HG02840 (cell line): ENCODE measurements at regions not wholly inside any gene's neighbourhood (a gene's known extent, or its start where the extent isn't known, plus 50 kb on each side); places are given as distances from the start of the nearest gene placed in this dataset.
"Not testable (repeated sequence)": the region's sequence is repeated elsewhere in the genome, so short reads cannot be mapped to it uniquely, and the experiment has no call there.

Experiments used
- ATAC-seq: cut with Tn5 transposase; IDR thresholded peaks from one replicate; pipeline ENCODE4 v1.9.1; 2021; ENCODE audit warnings: mild to moderate bottlenecking, moderate library complexity, moderate number of reproducible peaks; ENCODE audit not compliant: unreplicated experiment, low FRiP score

DNA sequence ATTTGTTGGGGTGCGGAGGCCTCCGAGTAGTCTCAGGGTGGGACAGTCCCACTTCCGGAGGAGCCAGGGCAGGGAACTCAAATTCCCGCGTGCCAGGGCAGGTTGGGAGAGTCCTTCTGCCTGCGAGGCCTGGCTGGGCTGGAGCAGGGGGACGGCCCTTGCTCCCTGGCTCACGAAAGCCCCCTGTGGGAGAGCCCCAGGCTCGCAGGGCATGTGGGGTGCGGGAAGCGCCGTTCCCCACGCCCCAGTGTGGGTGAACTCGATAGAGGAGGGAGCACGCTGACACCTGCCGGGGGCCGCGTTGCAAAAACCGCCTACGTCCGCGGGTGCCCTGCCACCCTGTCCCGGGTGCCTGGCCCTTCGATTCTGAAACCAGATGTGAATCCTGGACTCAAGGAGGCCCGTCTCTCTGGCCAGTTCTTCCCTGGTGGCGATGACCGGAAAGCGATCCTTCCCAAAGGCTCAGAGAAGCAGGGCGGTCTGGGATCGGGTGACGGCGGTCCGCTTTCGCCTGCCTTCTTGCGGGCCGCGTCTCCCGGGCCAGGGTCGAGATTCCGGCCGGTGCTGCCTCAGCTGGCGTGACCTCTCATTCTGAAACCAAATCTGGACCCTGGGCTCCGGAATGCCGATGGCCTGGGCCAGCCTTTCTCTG is 1846.5 kb upstream of the DEFB115 start:
- ATAC-seq: no peak

DNA sequence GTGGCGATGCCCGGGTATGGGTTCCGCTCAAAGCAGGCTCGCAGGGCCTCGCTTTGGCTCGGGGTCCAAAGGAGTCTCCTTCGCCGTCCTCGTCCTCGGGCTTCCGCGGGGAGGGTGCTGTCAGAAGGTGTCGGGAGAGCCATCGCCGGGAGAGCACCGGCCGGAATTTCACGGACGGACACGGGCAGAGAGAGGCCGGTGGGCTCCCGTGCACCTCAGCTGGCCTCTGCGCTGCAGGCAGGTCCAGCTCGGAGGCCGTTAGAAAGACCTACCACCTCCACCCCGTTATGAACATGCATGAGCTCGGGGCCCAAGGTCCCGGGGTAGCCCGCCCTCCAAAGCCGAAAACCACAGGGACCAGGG is 1846.0 kb upstream of the DEFB115 start:
- not testable (repeated sequence) for ATAC-seq

DNA sequence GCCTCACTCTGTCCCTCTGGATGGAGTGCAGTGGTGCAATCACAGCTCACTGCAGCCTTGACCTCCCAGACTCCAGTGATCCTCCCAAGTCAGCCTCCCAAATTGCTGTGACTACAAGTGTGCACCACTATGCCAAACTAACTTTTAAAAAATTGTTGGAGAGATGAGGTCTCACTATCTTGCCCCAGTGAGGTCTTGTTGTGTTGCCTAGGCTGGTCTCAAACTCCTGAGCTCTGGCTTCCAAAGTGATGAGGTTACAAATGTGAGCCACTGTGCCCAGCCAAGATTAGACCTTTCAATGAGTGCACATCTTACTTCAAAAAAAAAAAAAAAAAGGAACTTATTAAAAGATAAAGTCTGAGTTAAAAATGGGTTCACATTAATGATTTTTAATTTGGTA is 1838.1 kb upstream of the DEFB115 start:
- ATAC-seq: no peak

DNA sequence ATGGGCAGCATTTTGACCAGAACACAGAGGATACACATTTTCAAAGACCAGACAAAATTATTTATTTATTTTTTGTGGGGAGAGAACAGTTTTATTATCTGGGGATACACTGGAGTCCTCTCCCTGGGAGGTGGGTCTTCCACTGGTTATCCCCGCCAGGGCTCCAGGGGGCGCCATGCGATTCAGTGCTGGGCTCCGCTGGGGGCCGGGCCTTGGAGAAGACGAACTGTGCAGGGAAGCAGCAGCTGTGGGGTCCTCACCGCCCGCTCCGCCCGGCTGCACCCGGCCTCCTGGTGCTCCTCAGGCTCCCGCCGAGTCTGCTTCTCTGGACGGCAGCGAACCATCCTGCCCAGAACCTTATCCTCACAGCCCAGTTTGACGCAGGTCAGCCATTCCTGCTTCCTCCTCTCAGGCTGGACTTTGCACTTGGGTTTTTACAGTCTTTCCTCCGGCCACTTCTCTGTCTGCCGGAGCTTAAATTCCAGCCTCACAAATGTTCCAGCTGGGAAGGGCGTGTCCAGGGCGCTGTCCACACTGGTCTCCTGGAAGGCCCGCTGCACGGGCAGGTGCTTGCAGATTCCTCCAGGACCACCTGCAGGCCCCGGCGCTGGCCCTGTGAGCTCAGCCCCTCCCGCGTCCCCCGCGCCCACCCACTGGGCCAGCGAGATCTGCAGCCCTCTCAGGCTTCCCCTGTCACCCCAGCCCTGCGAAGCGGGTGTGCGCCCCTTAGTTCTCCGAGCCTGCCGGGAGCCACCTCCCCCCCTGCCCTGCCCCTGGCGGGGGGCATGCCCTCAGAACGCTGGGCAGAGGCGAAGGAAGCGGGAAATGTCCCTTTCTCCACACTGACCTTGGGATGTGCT is 1830.0 kb upstream of the DEFB115 start:
- no peak for ATAC-seq

DNA sequence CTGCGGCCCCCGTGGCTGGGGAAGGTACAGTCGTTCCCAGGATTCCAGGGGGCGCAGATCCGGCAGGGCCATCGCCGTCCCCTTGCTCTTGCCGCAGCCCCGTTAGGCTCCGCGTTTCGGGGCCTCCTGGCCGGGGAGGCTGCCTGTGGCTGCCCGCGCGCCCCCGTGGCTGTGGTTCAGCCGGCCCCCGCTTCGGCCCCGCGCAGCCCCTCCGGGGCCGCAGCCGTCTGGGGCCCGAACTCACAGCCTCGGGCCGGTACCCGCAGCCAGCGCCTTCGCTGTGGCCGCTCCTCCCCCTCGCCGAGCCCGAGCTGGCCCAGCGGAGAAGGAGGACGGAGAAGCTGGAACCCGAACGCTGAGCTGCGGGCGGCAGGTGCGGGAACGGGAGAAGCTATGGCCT is 1826.9 kb upstream of the DEFB115 start:
- no peak for ATAC-seq

DNA sequence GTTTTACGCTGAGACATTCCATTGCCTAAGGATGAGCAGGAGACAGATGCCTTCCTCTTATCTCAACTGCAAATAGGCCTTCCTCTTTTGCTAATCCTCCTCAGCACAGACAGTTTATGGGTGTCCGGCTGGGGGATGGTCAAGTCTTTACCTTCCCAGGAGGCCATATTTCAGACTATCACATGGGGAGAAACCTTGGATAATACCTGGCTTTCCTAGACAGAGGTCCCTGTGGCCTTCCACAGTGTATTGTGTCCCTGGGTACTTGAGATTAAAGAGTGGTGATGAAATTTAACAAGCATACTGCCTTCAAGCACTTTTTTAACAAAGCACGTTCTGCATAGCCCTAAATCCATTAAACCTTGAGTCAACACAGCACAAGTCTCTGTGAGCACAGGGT is 1816.7 kb upstream of the DEFB115 start:
- not testable (repeated sequence) for ATAC-seq

DNA sequence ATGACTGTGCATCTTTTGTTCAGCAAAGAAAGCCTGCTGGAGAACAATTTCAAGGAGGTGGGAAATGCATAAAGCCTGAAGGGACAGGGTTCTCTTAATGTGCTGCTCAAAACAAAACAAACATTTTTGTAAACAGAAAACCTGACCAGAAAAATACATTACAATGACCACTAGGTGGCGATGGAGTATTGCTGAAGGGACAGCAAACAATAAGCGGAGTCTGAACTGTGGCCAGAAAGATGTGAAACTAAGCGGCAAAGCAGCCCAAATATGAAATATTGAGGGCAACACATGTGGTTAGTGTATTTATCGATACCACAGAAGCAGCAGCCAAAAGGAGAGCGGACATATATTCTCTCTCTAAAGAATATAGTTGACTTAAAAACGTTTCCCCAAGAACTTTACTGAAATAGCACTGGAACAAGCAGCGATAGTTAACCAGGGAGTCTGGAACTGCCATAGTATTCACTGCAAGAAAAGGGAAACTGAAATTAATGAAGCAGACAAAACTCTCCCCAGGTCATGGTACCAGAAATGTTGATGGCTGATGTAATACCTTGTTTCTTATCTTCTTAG is 1814.2 kb upstream of the DEFB115 start:
- not testable (repeated sequence) for ATAC-seq

DNA sequence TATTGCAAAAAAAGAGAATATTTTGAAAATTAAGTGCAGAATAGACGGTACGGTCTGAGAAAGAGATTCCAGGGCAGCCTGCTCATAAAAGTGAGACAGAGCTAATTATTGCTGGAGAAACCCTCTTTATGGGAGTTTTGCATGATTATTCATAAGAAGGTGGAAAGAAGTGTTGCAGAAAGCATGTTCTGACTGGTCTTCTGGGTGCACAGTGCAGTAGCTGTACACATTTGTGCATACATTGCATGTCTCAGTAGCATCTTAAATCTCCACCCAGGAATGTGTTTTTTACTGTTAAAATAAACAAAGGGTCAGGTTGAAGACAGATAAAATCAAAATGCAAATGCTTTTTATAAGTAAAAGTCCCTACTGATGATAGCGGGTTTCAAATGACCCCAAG is 1813.6 kb upstream of the DEFB115 start:
- ATAC-seq: peak; percentile 90

DNA sequence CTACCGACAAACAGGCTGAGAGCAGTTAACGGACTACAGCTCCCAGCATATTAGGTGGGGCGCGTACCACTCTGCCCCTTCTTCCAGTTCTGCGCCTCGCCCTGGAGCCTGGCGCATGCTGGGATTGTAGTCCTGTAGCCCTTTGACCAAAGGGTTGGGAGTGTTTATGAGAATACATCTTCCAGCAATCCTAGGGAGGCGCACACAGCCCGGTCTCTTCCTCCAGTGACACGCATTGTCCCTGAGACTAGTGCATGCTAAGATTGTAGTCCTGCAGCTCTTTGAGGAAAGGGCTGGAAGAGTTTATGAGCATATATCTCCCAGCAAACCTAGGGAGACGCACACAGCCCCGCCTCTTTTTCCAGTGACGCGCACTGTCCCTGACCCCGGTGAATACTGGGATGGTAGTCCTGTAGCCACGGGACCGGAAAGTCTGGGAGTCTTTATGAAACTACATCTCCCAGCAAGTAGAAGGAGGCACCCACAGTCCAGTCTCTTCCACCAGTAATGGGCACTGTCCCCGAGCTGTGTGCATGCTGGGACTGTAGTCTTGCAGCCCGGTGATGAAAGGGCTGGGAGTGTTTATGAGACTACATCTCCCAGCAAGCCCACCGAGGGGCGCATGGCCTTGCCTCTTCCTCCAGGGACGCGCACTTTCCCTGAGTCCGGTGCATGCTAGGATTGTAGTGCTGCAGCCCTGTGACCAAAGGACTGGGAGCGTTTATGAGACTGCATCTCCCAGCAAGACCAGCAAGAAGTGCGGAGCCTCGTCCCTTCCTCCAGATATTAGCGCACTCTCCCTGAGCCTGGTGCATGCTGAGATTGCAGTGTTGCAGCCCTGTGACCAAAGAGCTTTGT is 1812.2 kb upstream of the DEFB115 start:
- not testable (repeated sequence) for ATAC-seq

DNA sequence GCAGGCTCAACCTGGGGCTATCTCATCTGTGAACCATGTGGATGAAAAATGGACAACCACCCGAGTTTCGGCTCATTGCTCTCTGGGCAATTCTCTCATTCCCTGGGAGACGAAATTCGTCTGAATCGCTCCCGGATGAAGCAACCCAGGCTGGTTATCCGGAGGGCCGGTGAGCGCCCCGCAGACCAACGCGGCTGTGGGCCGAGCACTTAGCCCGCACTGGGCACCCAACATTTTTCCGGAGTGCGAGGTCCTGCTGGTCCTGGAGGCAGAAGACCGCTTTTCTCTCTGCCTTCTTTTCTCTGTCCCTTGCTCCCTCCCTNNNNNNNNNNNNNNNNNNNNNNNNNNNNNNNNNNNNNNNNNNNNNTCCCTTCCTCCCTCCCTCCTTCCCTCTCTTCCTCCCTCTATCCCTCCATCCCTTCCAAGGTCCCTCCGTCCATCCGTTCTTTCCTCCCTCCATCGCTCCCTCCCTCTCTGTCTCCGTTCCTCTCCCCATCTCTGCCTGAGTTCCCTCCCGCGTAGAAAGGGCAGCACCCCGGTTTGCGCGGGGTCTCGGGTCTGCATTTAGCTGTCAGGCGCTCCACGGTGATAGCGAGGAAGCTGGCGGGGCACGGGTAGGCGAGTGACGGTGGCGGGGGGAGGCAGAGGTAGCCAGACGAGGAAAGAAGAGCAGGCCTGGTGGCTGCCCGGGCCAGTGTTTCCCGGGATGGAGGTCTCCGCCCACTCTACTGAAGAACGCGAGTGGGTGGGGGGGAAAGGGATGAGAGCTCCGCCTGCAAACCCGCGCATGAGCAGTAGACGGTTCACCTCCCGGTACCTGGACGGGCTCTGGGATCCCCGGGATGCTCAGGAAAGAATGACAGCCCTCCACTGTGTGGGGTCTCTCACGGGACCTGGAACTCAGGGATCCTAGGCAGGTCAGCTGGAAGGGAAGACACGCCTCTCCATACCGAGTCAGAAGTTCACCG is 1809.7 kb upstream of the DEFB115 start:
- not testable (repeated sequence) for ATAC-seq

DNA sequence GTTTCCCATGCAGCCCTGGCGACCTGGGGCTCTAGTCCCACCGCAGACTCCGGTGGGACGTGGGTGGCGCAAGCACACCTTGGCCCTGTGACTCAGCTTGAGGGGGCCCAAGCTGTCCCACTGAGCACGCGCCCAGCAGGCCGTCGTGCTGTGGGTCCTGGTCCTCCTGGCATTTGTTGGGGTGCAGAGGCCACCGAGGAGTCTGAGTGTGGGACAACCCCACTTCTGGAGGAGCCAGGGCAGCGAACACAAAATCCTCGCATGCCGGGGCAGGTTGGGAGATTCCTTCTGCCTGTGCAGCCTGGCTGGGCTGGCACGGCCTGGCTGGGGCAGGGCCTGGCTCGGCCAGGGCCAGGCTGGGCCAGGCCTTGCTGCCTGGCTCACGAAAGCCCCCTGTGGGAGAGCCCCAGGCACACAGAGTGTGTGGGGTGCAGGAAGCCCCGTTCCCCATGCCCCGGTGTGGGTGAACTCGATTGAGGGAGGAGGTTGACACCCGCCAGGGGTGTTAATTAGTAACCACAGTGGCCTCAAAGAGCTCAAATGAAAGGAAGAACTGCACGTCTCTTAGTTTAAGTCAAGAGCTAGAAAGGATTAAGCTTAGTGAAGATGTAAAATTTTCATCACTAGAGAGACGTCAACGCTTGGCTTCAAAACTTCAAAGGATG is 1808.5 kb upstream of the DEFB115 start:
- no peak for ATAC-seq

DNA sequence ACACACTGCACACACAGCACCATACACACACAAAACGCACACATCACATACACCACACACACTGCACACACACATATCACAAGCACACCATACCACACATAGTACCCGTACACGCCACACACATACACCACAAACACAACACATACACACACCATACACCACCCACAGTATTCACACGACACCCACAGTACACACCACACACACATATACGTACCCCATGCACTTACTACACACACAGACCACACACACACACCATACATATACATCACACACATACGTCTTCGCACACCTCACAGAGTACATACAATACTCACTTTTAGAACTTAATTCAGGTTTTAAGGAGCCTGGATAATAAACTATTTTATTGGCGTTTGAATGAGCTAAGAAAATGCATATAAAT is 1805.3 kb upstream of the DEFB115 start:
- ATAC-seq: no peak

DNA sequence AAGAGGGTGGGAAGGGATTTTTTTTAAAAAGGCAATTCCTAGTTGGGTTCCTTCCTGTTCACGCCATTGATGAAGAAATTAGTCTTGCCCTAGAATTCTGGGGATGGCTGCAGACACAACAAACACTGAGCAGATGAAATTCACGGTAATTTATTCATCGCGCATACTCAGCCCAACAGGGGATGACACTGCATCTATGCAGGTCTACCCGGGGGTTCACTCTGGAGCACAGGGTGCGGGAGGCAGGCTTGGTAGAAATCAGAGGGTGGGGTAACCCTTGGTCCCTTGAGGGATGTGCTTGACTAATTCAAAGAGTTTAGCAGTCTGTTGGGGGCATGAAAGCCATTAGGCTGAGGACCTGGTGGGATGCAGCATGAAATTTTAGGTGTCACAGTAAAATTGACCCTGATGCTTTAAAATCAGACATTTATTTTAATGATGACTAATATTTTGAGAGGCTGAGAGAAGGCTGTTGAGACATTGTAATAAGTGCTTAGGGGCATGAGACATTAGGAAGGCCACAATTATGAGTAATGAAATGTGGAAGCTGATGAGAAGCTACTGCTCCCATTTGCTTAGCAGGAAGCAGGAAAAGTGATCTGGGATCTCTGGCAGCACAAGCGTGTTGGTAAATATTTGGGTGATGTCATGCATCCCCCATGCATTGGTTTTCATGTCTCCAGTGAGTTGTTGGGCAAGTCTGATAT is 1800.3 kb upstream of the DEFB115 start:
- ATAC-seq: not testable (repeated sequence)

DNA sequence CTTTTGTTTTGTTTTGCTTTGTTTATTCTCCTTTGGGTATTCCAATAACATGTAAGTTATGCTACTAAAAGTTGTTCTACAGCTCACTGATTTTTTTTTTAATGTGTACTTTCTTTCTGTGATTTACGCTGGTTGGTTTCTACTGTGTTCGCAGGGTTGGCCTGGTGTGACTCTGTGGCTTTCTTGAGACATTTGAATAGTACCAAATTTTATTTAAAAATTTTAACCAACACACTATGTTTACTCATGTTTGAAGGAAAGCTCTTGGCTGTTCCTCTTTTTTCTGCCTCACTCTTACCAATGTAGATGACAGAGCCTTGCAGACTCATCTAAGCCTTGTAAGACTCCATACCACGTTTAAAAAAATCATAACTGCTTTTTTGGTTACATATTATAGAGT is 1784.9 kb upstream of the DEFB115 start:
- ATAC-seq: no peak

DNA sequence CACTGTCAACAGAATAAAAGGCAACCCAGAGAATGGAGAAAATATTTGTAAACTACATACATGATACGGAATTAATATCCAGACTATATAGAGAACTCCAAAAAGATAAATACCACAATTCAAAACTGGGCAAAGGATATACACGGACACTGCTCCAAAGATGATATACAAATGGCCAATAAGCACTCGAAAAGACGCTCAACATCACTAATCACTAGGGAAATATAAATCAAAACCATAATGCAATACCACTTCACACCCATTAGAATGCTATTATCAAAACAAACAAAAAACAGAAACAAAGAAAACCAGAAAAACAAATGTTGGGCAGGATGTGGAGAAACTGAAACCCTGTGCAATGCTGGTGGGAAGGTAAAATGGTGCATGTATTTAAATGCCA is 1764.6 kb upstream of the DEFB115 start:
- ATAC-seq: not testable (repeated sequence)

DNA sequence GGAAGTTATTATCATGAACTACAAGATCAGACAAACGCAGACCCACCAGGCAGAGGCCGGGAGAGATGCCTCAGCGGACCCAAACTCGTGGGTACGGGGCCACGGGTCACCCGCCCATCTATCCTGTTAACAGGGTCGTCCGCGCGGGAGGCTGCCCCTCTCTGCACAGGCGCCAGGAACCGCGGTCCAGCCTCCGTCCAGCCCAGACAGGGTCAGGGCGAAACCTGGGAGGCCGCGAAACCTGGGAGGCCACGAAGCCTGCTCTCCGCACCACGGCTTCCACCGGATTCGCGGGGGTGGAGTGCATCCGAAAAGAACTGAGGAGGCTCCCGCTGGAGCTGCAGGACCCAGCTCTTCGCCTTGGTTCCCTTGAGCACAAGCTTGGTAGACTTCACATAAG is 1760.7 kb upstream of the DEFB115 start:
- not testable (repeated sequence) for ATAC-seq

DNA sequence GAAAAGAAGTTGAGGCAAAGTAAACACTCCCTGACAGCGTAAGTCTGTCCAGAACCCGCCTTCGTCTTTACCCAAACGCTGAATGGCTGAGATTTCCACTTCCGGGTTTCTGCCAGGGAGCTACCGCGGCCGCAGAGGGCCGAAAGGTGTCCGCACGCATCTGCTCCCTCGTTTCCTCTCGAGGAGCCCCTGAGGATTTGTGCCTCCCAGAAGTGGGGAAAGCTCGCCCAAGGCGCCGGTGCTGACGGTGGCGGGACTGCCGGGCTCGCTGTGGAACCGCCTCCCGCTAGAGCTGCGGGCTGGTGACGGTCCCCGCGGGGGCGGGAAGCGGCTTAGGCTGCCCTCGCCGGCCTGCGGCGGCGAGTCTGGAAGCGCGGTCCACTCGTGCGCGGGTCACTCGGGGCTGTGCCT is 1760.2 kb upstream of the DEFB115 start:
- no peak for ATAC-seq

DNA sequence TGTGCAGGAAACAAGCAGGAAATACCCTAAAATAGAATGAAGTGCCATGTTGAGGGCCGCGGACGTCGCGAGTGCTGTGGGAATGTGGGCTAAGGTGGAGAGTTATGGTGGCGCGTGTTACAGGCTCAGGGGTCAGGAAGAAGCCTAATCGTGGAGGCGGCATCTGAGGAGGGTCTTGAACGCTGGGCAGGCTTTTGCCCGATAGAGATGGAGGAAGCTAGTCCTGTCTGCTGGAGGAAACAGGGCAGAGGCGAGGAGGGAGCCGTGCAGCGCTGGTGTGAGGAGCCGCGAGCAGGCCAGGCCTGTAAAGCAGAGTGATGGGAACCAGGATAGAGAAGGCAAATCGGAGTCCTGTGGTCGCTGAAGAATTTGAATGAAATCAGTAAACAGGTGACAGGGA is 1759.8 kb upstream of the DEFB115 start:
- not testable (repeated sequence) for ATAC-seq
